ENCODE measurements at regions not wholly inside any gene's neighbourhood (a gene's known extent, or its start where the extent isn't known, plus 50 kb on each side); places are given as distances from the start of the nearest gene placed in this dataset.

DNA sequence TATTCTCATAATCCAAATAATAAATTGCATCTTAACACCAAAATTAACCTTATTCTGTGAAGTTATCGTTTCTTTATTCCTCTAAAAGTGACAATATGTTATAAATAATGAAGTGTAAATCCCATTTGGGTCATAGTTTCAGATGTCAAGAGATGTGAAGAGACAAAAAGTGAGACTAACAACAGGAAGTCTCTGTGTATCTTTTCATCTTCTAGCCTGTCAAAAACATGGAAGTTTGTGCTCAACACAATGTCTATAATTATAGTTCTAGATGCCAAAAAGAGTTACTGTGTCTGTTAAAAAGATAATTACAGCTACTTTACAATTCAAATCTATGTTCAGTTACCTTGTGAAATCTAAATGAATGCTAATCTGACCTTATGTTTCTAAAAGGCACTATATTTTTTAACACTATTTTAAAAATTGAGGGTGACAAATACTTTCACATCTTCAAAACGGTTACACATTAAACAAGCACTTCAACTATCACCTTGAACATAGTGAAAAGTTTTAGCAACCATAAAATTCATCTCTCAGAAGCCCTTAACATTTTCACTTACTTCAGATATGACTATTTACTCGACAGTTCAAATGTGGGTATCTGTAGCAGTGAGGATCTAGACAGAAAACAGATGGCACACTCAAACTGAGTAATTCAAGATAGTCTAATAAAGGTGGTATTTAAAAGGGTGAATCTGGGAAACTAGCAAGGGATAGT, 509.8 kb downstream of the ARAP2 start:
- no peaks in the 10 kb centered on the region for H3K9me3 ChIP-seq (ENCODE audit: low read length)
- H4K20me1 ChIP-seq (ENCODE audit: insufficient read depth, low read length): no peaks in the 10 kb centered on the region
- H3K27ac ChIP-seq (ENCODE audit: low read depth, low read length, poor library complexity, severe bottlenecking): no peak overlapping the region
- no peaks in the 10 kb centered on the region for H3K36me3 ChIP-seq (ENCODE audit: insufficient read depth, low read length)
- H3K4me3 ChIP-seq (ENCODE audit: low read depth, low read length, poor library complexity, severe bottlenecking): no peak overlapping the region
- H3K9ac ChIP-seq (ENCODE audit: low read length): no peak overlapping the region
- H3K79me2 ChIP-seq (ENCODE audit: insufficient read depth, low read length): no peaks in the 10 kb centered on the region
- no peak overlapping the region for H3K4me2 ChIP-seq (ENCODE audit: low read length)
- H3K4me1 ChIP-seq (ENCODE audit: insufficient read depth, low read length, severe bottlenecking): no peaks in the 10 kb centered on the region
- H3F3A ChIP-seq (ENCODE audit: insufficient read depth, low read length): no peaks in the 10 kb centered on the region
- no peak overlapping the region for H2AFZ ChIP-seq (ENCODE audit: low read length)
- H3K9me2 ChIP-seq (ENCODE audit: low read depth, low read length): no peaks in the 10 kb centered on the region
- TF ChIP-seq EZH2 (IDR thresholded peaks at IDR 0.05; ENCODE audit: borderline replicate concordance, low read length): no peak
- TF ChIP-seq CTCF (IDR thresholded peaks at IDR 0.05; ENCODE audit: low read length): no peak
- H3K27me3 ChIP-seq (ENCODE audit: insufficient read depth, low read length): no peaks in the 10 kb centered on the region

GRCh38 chr4:35739308-35739707, 505.0 kb downstream of the ARAP2 start:
- Histone ChIP-seq H3K36me3 (ENCODE audit: insufficient read depth, low read length) (no peaks in the 10 kb centered on the region), H4K20me1 (ENCODE audit: insufficient read depth, low read length) (no peaks in the 10 kb centered on the region), H3K9me3 (ENCODE audit: low read length) (no peaks in the 10 kb centered on the region), H3K9ac (ENCODE audit: low read length) (no peak overlapping the region), H3K9me2 (ENCODE audit: low read depth, low read length) (no peaks in the 10 kb centered on the region), H3K4me3 (ENCODE audit: low read depth, low read length, poor library complexity, severe bottlenecking) (no peak overlapping the region), H3K79me2 (ENCODE audit: insufficient read depth, low read length) (no peaks in the 10 kb centered on the region), H3K4me1 (ENCODE audit: insufficient read depth, low read length, severe bottlenecking) (no peaks in the 10 kb centered on the region), H3F3A (ENCODE audit: insufficient read depth, low read length) (no peaks in the 10 kb centered on the region), H2AFZ (ENCODE audit: low read length) (no peak overlapping the region), H3K27me3 (ENCODE audit: insufficient read depth, low read length) (no peaks in the 10 kb centered on the region), H3K4me2 (ENCODE audit: low read length) (no peak overlapping the region), H3K27ac (ENCODE audit: low read depth, low read length, poor library complexity, severe bottlenecking) (no peak overlapping the region)
- TF ChIP-seq CTCF (IDR thresholded peaks at IDR 0.05; ENCODE audit: low read length): no peak

DNA sequence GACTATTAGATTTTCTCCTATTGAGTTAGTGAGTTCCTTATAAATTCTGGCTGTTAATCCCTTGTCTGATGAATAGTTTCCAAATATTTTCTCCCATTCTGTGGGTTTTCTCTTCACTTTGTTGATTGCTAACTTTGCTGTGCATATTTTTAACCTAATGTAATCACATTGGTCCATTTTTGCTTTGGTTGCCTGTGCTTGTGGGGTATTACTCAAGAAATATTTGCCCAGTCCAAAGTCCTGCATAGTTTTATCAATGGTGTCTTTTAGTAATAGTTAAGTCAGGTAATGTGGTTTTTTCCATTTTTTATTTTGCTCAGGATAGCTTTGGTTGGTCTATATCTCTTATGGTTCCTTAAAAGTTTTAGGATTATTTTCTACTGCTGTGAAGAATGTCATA, 490.3 kb downstream of the ARAP2 start:
- no peaks in the 10 kb centered on the region; the same call in 1 of the 2 replicates for H3F3A ChIP-seq (ENCODE audit: insufficient read depth, low read length)
- no peaks in the 10 kb centered on the region for H3K36me3 ChIP-seq (ENCODE audit: insufficient read depth, low read length)
- no peaks in the 10 kb centered on the region for H3K4me1 ChIP-seq (ENCODE audit: insufficient read depth, low read length, severe bottlenecking)
- TF ChIP-seq EZH2 (IDR thresholded peaks at IDR 0.05; ENCODE audit: borderline replicate concordance, low read length) (no peak), CTCF (IDR thresholded peaks at IDR 0.05; ENCODE audit: low read length) (no peak)
- no peaks in the 10 kb centered on the region for H3K79me2 ChIP-seq (ENCODE audit: insufficient read depth, low read length)
- no peaks in the 10 kb centered on the region for H4K20me1 ChIP-seq (ENCODE audit: insufficient read depth, low read length)
- H3K4me2 ChIP-seq (ENCODE audit: low read length): no peak overlapping the region
- H3K27me3 ChIP-seq (ENCODE audit: insufficient read depth, low read length): no peaks in the 10 kb centered on the region
- H3K27ac ChIP-seq (ENCODE audit: low read depth, low read length, poor library complexity, severe bottlenecking): no peak overlapping the region
- no peak overlapping the region for H2AFZ ChIP-seq (ENCODE audit: low read length)
- H3K4me3 ChIP-seq (ENCODE audit: low read depth, low read length, poor library complexity, severe bottlenecking): no peak overlapping the region
- H3K9ac ChIP-seq (ENCODE audit: low read length): no peak overlapping the region
- no peaks in the 10 kb centered on the region for H3K9me3 ChIP-seq (ENCODE audit: low read length)
- no peaks in the 10 kb centered on the region for H3K9me2 ChIP-seq (ENCODE audit: low read depth, low read length)

All from OCI-LY1 (cell line).